ENCODE measurements at regions not wholly inside any gene's neighbourhood (a gene's known extent, or its start where the extent isn't known, plus 50 kb on each side); places are given as distances from the start of the nearest gene placed in this dataset.

DNA sequence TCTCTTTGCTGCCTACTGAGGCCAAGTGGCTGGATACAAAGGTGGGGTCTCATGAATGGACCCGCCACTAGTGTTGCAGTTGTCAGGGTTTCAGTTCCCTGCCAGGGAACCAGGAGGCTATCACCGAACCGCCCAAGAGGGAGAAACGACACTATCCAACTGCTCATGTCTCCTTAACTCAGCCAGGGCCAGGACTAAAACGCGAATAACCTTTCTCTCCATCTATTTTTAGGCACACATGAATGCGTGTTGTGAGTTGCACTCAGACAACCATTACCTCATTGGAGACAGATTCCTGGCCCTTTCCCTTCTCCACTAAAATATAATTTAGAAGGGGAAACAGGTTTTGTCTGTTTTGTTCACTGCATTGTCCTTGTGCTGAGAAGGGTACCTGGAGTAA is 559.5 kb downstream of the SOCS6 start:
- WGBS = 82% methylated on average over 7 of the region's 7 CpGs
- H3K9me3 ChIP-seq = no peaks in the 10 kb centered on the region
- H3K4me3 ChIP-seq = no peak overlapping the region
- no peak for DNase-seq (ENCODE audit: low spot score in 2 of 2)
- H3K36me3 ChIP-seq = no peaks in the 10 kb centered on the region
- no peaks in the 10 kb centered on the region for H3K4me1 ChIP-seq
- no peak for TF ChIP-seq POLR2A (IDR thresholded peaks at IDR 0.05)
- TF ChIP-seq CTCF (IDR thresholded peaks at IDR 0.05) = no peak
- TF ChIP-seq EP300 (IDR thresholded peaks at IDR 0.05) = no peak
- TF ChIP-seq POLR2AphosphoS5 (IDR thresholded peaks at IDR 0.05) = no peak
- no peak overlapping the region for H3K27ac ChIP-seq
- no peaks in the 10 kb centered on the region for H3K27me3 ChIP-seq

DNA sequence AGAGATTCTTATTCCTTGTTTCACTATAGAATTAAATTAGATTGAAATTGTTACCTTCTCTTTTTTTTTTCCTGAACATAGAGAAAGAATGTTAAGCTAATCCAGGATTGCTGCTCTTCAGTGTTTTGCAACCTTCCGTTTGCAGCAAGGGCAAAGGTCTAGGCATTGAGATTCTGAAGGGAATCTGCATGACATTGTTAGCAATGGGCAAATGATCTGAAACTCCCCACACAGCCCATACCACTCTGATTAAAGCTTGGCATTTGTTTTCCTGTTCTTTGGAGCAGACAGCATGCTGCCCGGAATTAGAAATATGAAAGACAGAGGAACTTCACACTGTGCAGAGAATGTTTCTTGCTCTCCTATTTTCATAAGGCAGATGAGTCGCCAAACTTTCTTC is 551.8 kb downstream of the SOCS6 start:
- no peak overlapping the region for H3K27ac ChIP-seq
- no peaks in the 10 kb centered on the region for H3K36me3 ChIP-seq
- TF ChIP-seq POLR2A (IDR thresholded peaks at IDR 0.05) = no peak
- TF ChIP-seq POLR2AphosphoS5 (IDR thresholded peaks at IDR 0.05) = no peak
- no peak for TF ChIP-seq EP300 (IDR thresholded peaks at IDR 0.05)
- TF ChIP-seq CTCF (IDR thresholded peaks at IDR 0.05) = no peak
- no peaks in the 10 kb centered on the region for H3K9me3 ChIP-seq
- no peak overlapping the region for H3K4me3 ChIP-seq
- no peak for DNase-seq (ENCODE audit: low spot score in 2 of 2)
- no peaks in the 10 kb centered on the region for H3K4me1 ChIP-seq
- no peaks in the 10 kb centered on the region for H3K27me3 ChIP-seq
- WGBS = 58% methylated on average over 3 of the region's 3 CpGs

DNA sequence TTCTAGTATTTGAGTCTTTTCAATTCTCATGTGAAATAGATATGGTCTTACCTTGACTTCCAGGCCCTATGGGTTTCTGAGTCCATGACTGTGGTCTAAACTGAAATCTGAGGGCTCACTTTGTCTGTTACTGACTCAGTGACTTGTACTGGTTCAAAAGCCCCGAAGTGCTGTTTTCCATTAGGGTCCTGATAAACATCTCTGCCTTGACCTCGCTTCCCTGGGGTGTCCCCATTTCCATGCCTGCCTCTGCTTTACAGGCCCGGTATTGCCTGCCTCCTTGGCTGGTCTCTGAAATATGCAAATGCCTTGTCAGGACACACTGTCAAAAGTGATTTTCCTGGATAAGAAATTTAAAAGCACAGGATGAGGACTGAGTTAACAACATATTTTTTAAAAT is 538.8 kb downstream of the SOCS6 start:
- 25% methylated on average over 3 of the region's 3 CpGs for WGBS
- Histone ChIP-seq H3K36me3 (no peaks in the 10 kb centered on the region), H3K27me3 (no peaks in the 10 kb centered on the region), H3K4me1 (no peaks in the 10 kb centered on the region), H3K27ac (no peak overlapping the region), H3K9me3 (no peaks in the 10 kb centered on the region), H3K4me3 (no peak overlapping the region)
- DNase-seq (ENCODE audit: low spot score in 2 of 2) = no peak
- no peak for TF ChIP-seq EP300 (IDR thresholded peaks at IDR 0.05)
- no peak for TF ChIP-seq POLR2AphosphoS5 (IDR thresholded peaks at IDR 0.05)
- no peak for TF ChIP-seq CTCF (IDR thresholded peaks at IDR 0.05)

- Histone ChIP-seq H3K9me3 (no peaks in the 10 kb centered on the region), H3K27ac (no peak overlapping the region), H3K27me3 (no peaks in the 10 kb centered on the region), H3K36me3 (no peaks in the 10 kb centered on the region), H3K4me1 (no peaks in the 10 kb centered on the region), H3K4me3 (no peak overlapping the region)
- TF ChIP-seq EP300 (IDR thresholded peaks at IDR 0.05) (no peak), POLR2A (IDR thresholded peaks at IDR 0.05) (no peak), CTCF (IDR thresholded peaks at IDR 0.05) (no peak), POLR2AphosphoS5 (IDR thresholded peaks at IDR 0.05) (no peak)
- no peak for DNase-seq (ENCODE audit: low spot score in 2 of 2)
- WGBS = 88% methylated on average over 2 of the region's 2 CpGs
Observed at GRCh38 chr18:70826571-70826970, 537.7 kb downstream of the SOCS6 start.

DNA sequence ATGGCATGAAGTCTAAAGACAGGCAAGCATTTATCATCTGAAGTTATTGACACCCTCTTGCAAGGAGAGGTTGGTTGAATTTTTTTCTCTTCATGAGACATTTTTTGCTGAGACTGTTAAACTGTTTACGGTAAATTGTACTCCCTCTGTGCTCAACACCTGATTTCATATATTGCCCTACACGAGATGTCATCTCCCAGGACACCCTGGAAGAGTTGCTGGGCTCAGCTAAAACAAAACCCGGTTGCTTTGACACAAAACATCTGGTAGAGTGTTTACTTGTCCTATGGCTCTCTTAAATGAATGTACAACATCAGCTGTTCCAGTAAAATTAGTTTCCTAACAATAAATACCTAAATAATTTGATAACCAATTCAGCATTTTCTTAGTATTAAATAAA is 533.8 kb downstream of the SOCS6 start:
- WGBS = 61% methylated on average over 3 of the region's 3 CpGs
- DNase-seq (ENCODE audit: low spot score in 2 of 2) = no peak
- TF ChIP-seq EP300 (IDR thresholded peaks at IDR 0.05) (no peak), POLR2A (IDR thresholded peaks at IDR 0.05) (no peak)
- no peaks in the 10 kb centered on the region for H3K27me3 ChIP-seq
- H3K27ac ChIP-seq = no peak overlapping the region
- no peaks in the 10 kb centered on the region for H3K4me1 ChIP-seq
- no peak overlapping the region for H3K4me3 ChIP-seq
- H3K9me3 ChIP-seq = no peaks in the 10 kb centered on the region
- H3K36me3 ChIP-seq = no peaks in the 10 kb centered on the region

- TF ChIP-seq CTCF (IDR thresholded peaks at IDR 0.05) (no peak), EP300 (IDR thresholded peaks at IDR 0.05) (no peak), POLR2A (IDR thresholded peaks at IDR 0.05) (no peak), POLR2AphosphoS5 (IDR thresholded peaks at IDR 0.05) (no peak)
- no peaks in the 10 kb centered on the region for H3K27me3 ChIP-seq
- no peak overlapping the region for H3K4me3 ChIP-seq
- no peak for DNase-seq (ENCODE audit: low spot score in 2 of 2)
- H3K9me3 ChIP-seq = no peaks in the 10 kb centered on the region
- H3K27ac ChIP-seq = no peak overlapping the region
- H3K4me1 ChIP-seq = no peaks in the 10 kb centered on the region
- WGBS = 5% methylated on average over 3 of the region's 3 CpGs
- no peaks in the 10 kb centered on the region for H3K36me3 ChIP-seq
Observed at GRCh38 chr18:70822117-70822516, 533.3 kb downstream of the SOCS6 start.

Measured in suprapubic skin (tissue), 4 donors.